ENCODE measurements at regions not wholly inside any gene's neighbourhood (a gene's known extent, or its start where the extent isn't known, plus 50 kb on each side); places are given as distances from the start of the nearest gene placed in this dataset.

DNA sequence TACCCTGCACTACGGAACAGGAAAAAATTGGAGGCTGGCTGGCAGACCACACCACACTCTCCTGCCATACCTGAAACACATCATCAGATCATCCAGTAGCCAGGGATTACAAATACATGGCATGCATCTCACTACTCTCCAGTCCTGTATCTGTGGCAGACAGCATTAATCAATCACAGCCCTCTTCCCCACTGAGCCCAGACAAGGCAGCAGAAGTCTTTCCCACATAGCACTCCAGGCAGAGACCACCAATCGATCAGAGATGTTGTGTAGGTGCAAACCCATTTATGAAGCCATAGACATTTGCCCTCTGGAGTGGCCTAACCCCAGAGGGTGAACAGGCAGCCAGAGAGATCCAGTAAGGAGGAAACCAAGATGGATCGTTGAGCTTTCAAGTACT is 410.9 kb upstream of the PROK2 start:
- no peak for DNase-seq
- Histone ChIP-seq H3K4me3 (no peak overlapping the region), H3K27me3 (no peaks in the 10 kb centered on the region), H3K9me3 (no peaks in the 10 kb centered on the region), H3K4me1 (no peaks in the 10 kb centered on the region), H3K36me3 (ENCODE audit: low read depth, missing control alignments) (no peaks in the 10 kb centered on the region), H3K27ac (no peak overlapping the region)
- WGBS, 2 donors, result 92 to 97% methylated on average over 3 of the region's 3 CpGs
- intact Hi-C loops (cut with DNase I; ENCODE audit: low total_unique reads), result no loop called here
- TF ChIP-seq, protein P1, sequence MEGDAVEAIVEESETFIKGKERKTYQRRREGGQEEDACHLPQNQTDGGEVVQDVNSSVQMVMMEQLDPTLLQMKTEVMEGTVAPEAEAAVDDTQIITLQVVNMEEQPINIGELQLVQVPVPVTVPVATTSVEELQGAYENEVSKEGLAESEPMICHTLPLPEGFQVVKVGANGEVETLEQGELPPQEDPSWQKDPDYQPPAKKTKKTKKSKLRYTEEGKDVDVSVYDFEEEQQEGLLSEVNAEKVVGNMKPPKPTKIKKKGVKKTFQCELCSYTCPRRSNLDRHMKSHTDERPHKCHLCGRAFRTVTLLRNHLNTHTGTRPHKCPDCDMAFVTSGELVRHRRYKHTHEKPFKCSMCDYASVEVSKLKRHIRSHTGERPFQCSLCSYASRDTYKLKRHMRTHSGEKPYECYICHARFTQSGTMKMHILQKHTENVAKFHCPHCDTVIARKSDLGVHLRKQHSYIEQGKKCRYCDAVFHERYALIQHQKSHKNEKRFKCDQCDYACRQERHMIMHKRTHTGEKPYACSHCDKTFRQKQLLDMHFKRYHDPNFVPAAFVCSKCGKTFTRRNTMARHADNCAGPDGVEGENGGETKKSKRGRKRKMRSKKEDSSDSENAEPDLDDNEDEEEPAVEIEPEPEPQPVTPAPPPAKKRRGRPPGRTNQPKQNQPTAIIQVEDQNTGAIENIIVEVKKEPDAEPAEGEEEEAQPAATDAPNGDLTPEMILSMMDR (IDR thresholded peaks at IDR 0.05), result no peak
- no peak for TF ChIP-seq POLR2A (IDR thresholded peaks at IDR 0.05)

DNA sequence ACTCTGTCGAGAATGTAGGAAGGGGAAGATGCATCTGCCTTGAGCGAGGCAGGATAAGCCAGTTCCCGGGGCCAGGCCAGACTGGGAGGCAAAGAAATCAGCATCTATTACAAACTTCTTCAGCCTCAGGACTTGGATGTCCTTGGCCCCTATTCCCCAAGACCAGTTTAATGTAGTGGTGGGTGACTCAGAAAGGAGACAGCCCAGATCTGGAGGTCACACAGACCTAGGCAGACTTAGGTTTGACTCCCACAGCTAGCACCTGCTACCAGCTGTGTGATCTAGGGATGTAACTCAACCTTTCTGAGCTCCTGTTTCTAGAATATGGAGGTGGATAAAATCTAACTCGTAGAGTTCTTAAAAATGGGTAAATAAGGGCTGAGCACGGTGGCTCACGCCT is 409.5 kb upstream of the PROK2 start:
- intact Hi-C loops (cut with DNase I; ENCODE audit: low total_unique reads), result no loop called here
- DNase-seq, result no peak
- no peak for TF ChIP-seq POLR2A (IDR thresholded peaks at IDR 0.05)
- TF ChIP-seq, protein P1 (IDR thresholded peaks at IDR 0.05), result no peak
- H3K27me3 ChIP-seq, result no peaks in the 10 kb centered on the region
- no peaks in the 10 kb centered on the region for H3K9me3 ChIP-seq
- H3K36me3 ChIP-seq (ENCODE audit: low read depth, missing control alignments), result no peaks in the 10 kb centered on the region
- H3K4me3 ChIP-seq, result no peak overlapping the region
- H3K4me1 ChIP-seq, result no peaks in the 10 kb centered on the region
- peak overlapping the region in 1 of 2 donors; percentile 60 for H3K27ac ChIP-seq
- 78 to 80% methylated on average over 6 of the region's 6 CpGs for WGBS, 2 donors

DNA sequence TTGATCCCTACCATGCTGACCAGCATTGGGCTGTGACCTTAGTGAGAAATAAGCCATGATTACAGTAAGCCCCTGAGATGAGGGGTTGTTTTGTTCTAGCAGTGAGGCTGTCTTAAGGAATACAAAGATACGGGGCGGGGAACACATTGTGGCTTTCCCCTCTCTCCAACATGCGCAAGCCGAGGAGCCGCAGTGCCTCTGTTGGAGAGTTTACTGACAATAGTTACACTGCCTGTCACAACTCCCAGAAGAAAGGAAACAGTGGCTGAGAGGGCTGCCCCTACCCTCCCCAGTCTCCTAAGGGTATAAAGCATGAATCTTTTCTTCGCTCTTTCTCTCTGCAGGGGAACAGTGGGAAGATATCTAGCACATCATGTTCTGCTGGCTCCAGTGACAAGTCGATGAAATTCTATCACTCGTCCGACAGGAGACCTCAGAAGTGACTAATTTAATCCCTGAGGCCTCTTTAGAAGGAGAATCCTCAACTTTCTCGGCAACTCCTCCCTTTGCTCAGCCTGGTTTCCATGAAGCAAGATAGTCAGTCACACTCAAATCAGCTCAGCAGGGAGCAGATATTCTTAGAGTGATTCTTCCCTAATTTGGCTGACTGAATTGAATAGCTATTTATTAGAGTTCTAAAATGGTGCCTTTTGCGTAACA is 409.0 kb upstream of the PROK2 start:
- intact Hi-C loops (cut with DNase I; ENCODE audit: low total_unique reads), result no loop called here
- Histone ChIP-seq H3K4me3 (no peak overlapping the region), H3K27me3 (no peaks in the 10 kb centered on the region), H3K36me3 (ENCODE audit: low read depth, missing control alignments) (no peaks in the 10 kb centered on the region), H3K27ac (peak overlapping the region in 1 of 2 donors; percentile 60), H3K9me3 (no peaks in the 10 kb centered on the region), H3K4me1 (no peaks in the 10 kb centered on the region)
- 57 to 60% methylated on average over 11 of the region's 11 CpGs for WGBS, 2 donors
- DNase-seq, result no peak
- TF ChIP-seq, protein P1 (IDR thresholded peaks at IDR 0.05), result no peak
- no peak for TF ChIP-seq POLR2A (IDR thresholded peaks at IDR 0.05)

DNA sequence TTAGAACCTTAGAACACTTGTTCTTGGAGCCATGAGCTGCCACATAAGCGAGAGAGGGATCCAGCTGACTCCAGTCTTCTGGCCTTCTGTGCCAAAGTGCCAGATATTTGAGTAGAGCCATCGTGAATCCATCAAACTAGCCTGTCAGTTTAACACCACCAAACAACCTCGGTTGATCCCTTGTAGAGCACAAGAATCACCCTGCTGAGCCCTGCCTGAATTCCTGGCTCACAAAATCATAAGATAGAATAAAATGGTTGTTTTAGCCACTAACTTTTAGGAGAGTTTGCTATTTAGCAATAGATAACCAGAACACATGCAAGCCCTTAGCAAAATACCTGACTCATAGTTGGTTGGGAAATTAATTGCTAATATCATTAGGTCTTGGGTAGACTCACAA is 407.6 kb upstream of the PROK2 start:
- 93 to 97% methylated on average over 3 of the region's 3 CpGs for WGBS, 2 donors
- no peak for TF ChIP-seq POLR2A (IDR thresholded peaks at IDR 0.05)
- TF ChIP-seq, protein P1 (IDR thresholded peaks at IDR 0.05), result no peak
- no peak overlapping the region for H3K27ac ChIP-seq
- DNase-seq, result no peak
- no peaks in the 10 kb centered on the region for H3K27me3 ChIP-seq
- no peaks in the 10 kb centered on the region for H3K9me3 ChIP-seq
- H3K4me3 ChIP-seq, result no peak overlapping the region
- intact Hi-C loops (cut with DNase I; ENCODE audit: low total_unique reads), result no loop called here
- H3K36me3 ChIP-seq (ENCODE audit: low read depth, missing control alignments), result no peaks in the 10 kb centered on the region
- H3K4me1 ChIP-seq, result no peaks in the 10 kb centered on the region

Measured in testis (tissue), 2 donors.